NOMO-1 treated with DMSO at 0.1 percent for 48 hours (cell line): ENCODE measurements at regions not wholly inside any gene's neighbourhood (a gene's known extent, or its start where the extent isn't known, plus 50 kb on each side); places are given as distances from the start of the nearest gene placed in this dataset.

Experiments
- DNase-seq: peaks from one replicate; lab custom pipeline; 2025; ENCODE audit not compliant: unreplicated experiment; lab: John Stamatoyannopoulos, UW

DNA sequence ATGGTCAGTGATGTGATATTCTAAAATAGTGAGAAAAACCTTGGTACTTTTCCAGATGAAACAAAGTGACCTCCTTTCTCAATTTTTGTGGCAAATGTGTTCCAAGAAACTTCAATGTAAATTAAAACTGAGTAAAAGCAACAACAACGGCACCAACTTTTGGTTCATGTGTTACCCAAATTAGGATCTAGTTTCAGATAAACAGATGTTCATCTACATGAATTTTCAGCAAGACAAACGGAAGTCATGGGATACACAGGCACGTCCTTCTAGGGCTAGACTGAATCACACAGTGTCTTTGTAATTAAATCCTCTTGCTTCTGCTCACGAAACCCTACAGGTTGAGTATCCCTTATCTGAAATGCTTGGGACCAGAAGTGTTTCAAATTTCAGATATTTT is 915.2 kb downstream of the TFAP2A start:
- no peak for DNase-seq

- DNase-seq: no peak
These were observed 918.0 kb downstream of the TFAP2A start for GRCh38 chr6:9496837-9497236.

DNA sequence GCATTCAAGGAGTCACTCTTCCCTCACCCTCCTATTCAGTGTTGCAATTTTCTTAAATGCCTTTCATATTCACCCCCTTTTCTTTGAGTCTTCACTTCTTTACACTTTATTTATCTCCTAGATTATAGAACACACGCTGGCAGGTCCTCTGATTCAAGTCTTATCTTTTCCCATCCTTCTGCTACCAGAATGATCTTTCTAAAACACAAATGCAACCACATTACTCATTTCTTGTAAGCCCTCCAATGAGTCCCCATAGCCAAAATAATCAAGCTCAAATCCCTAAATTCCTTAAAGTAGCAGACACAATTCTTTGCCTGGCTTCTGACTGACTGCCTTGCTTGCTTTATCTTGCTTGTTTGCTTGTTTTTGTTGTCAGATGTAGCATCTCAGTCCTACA is 920.0 kb downstream of the TFAP2A start:
- no peak for DNase-seq

DNA sequence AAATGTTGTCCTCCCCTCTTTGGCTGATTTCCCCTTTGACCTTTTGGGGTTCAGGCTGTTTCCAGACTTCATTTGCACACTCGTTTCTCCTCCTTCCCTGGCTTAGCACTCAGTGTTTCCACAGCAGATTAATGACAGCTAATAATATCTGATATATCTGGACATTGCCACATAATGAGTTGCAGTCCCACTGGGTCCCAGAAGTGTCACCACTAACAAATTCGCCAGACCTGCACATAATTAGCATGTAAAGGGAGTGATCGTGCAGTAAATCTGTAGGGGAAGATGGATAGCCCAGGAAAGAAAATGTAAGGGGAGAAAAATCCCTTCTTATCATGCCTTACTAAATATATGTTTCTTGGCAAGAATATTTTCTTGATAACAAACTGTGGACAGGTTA is 922.1 kb downstream of the TFAP2A start:
- DNase-seq: no peak

- no peak for DNase-seq
These were observed 927.7 kb downstream of the TFAP2A start for GRCh38 chr6:9487128-9487527.

DNA sequence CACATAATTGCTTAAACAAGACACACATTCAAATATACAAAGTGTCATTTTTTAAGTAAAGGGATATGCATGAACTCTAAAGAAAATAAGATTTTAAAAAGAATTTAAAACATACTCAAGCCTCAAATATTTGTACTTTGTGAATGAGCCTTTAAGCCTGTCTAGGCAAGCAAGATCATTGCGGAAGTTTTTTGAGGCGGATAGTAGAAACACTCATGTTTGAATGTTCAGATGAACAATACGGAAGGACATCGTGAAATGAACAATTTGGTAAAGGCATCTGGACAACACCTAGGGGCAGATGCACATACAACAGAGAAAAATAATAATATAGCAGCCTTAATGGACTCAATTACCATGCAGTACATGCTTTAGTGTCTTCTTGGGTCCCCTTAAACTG is 928.9 kb downstream of the TFAP2A start:
- no peak for DNase-seq

DNA sequence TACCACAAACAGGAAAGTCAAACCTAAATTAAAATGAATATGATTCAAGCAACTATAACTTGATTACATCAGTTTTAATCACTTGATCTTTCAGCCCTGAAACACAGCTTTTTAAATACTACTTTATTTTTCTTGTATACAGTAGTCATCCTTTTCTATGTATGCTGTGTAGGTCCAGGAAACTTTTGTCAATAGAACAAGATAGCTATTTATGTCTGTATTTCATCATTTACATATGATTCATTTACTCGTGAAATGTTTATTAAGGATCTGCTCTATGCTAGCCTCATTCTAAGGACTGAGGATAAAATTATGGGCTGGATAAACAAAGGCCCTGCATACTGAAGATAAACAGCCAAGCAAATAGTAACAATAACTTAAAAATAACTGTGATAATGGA is 930.2 kb downstream of the TFAP2A start:
- no peak for DNase-seq

- no peak for DNase-seq
These were observed 930.8 kb downstream of the TFAP2A start for GRCh38 chr6:9484091-9484490.

DNA sequence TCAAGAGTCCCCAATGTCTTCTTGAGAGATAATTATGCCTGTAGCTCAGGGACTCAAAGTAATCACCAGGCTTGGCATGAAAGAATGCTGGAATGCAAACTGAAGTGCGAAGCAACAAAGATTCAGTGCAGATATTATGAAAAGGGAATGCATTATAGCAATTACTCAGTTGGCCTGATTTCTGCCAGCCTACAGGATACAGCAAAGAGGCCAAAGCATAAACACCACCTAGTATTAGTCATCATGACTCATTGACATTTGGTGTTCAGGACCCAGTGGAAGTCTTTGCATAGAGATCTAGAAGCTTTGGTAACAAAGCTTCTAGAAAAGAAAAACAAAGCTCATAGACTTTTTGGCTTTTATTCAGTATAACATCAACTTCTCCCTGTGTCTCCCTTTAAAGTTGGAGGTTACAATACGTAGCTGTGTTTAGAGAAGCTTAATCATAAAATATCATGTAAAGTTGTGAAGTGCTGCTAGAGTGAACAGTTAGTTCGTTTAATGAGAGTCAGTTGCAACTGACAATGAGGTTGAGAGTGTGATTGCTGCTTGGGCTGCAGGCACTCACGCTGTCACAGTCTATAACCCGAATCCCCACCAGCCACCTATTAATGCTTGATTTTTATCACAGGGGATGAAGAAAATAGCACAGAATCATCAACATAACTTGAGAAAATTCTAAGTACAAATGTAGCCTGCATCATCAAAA is 932.7 kb downstream of the TFAP2A start:
- no peak for DNase-seq

DNA sequence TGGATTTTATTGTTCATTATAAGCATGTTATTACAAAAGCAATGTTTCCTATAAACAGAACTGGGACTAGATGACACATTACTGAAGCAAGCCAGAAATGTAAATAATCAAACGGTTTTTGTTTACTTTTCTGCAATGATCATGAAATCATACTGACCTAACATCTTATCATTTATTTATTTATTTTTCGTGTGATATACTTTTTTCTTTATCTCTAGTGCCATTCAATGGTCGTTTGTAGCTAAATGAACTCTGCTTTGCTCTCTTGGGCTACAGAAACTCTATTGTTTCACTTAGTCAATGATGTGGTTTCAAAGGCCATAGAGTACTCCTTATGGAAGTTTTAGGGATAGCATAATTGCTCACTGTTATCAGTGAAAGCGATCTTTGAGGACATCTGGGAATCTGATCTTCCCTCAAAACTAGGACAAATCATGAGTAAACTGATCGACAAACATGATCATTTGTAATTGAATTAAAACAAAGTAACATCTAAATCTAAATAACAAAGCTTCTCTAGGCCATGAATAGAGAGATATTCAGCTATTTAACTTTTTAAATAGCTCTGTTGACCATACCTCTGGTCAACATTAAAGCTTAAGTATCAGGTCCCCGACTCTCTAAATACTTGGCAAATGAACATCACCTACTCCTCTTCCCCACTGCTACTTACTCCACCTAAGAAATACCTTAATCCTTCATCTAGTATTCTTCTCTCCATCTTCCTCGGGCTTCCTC is 933.4 kb downstream of the TFAP2A start:
- no peak for DNase-seq

DNA sequence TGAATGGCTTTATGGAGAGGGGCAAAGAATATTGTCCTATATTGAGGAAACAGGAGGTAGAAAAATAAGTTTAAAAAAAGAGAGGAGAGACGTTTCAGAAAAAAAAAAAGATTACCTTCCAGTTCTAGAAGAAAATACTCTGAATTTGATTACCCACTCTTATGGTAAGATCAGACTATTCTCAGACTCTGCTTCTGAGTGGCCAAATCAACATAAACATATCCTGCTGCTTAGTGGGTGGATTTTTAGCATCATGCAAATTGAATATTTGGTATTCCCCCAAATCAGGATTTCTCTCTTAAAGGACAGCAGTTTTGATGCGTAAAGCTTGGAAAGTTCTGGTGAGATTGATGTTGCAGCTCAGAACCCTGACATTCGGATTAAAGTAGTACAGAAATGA is 946.6 kb downstream of the TFAP2A start:
- no peak for DNase-seq

DNA sequence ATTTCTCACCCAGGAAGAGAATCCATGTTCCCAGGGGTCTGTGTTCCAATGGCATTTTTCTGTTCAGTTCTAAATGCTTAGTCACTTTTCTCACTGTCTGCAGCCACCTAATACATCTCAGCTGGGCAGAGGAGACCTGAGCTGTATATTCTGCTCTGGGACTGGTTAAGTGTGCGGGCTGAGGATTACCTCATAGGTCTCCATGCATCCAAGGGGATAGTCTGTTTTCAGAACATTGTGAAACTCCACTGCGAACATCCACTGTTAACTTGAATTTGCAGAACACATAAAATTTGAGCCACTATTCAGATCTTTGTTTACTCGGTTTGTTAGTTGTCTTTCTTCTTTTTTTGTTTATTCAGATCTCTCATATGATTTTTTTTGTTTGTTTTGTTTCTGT is 947.1 kb downstream of the TFAP2A start:
- no peak for DNase-seq

- no peak for DNase-seq
These were observed 950.3 kb downstream of the TFAP2A start for GRCh38 chr6:9464583-9464982.

DNA sequence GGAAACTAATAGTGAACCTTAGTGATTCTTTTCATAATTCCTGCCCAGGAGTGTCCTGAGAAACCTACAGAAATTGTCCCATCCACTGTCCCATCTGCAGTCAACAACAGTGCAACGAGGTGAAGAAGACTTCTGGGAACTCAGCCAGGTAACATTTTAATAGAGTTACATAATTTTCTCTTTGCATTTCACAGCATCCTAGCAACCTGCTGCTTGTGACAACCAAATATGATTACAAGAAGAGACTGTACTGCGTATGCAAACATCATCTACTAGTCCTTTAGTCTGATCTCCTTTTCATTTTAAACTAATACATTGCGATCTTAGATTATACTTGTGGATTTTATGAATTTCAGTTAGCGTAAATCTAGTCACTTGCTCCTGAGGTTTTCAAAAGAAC is 951.6 kb downstream of the TFAP2A start:
- DNase-seq: no peak

DNA sequence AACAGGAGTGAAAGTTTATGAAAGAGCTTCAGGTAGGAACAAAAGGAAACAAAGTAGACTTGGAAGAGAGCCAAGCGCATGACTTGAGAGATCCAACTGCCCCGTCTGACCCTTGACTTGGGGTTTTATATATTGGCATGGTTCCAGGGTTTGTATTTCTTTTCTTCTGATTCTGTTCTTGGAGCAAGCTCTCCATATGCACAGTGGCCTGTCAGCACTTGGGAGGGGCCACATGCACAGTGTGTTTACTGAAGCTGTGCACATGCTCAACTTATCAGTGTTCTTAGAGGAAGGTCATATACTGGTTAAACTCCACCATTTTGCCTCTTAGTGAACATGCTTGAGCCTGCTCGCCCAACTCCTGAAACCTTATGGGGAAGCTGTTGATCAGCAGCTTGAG is 953.7 kb downstream of the TFAP2A start:
- DNase-seq: no peak

GRCh38 chr6:9458424-9458823 is 956.5 kb downstream of the TFAP2A start:
- no peak for DNase-seq

GRCh38 chr6:9455864-9456658 is 958.8 kb downstream of the TFAP2A start:
- DNase-seq: no peak

DNA sequence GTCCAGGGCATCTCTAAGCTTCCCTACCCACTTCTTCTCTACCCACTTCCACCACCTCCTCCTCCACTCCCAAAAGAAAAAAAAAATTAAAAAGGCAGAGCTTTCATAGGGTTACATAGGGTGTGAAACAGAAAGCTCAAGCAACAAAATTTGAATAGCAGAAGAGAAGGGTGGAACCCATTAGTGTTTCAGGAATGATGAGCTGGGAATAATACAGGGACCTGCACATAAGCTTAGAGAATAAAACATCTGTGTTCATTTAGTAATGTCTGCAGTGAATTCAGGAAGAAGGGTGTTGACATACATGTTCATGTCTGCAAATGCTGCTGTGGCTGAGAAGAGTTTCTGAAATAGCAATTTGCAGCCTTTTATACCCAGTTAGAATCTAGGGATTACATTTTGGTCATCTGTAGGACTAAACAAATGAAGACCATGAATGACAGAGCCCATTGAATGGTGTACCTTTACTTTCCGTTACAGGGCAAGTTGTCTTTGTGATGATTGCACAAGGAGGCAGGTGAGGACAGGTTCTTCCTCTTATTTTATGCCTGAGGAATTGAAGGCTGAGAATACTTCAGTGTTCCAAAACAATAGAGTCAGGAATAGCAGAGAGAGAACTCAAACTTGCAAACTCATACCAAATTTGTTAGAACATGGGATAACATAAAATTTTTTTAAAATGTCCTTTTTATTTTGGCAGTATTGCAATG is 975.1 kb downstream of the TFAP2A start:
- DNase-seq: no peak

GRCh38 chr6:9437836-9438235 is 977.0 kb downstream of the TFAP2A start:
- DNase-seq: no peak

GRCh38 chr6:9435281-9435680 is 979.6 kb downstream of the TFAP2A start:
- no peak for DNase-seq

GRCh38 chr6:9431945-9432344 is 982.9 kb downstream of the TFAP2A start:
- DNase-seq: no peak
